OCI-LY3 (cell line): ENCODE measurements at regions not wholly inside any gene's neighbourhood (a gene's known extent, or its start where the extent isn't known, plus 50 kb on each side); places are given as distances from the start of the nearest gene placed in this dataset.
"Not testable (repeated sequence)": the region's sequence is repeated elsewhere in the genome, so short reads cannot be mapped to it uniquely, and the experiment has no call there.

Source experiments
- H2AFZ ChIP-seq: fragments of 200-600, 300-600 bp; shearing (Covaris generic); 2 replicates; pipeline ENCODE4 v1.6.0; 2014; ENCODE audit warnings: antibody characterized with exemption, low read depth, low read length
- H3K27ac ChIP-seq: fragments of 200-600, 300-600 bp; sonication (generic); 2 replicates; pipeline ENCODE4 v1.5.1; 2014; ENCODE audit warnings: mild to moderate bottlenecking, low read length, moderate library complexity, mixed read lengths
- H3K27me3 ChIP-seq: fragments of 200-600, 300-600 bp; sonication (generic); 2 replicates; pipeline ENCODE4 v1.6.1; 2014; ENCODE audit warnings: low read depth, low read length, mixed read lengths
- H3K36me3 ChIP-seq: fragments of 200-600, 300-600 bp; sonication (generic); replicated peaks from 2 replicates; pipeline ENCODE3; 2014; ENCODE audit warnings: low read depth, low read length, mixed read lengths
- H3K4me1 ChIP-seq: fragments of 300-600, 200-600 bp; sonication (generic); 2 replicates; pipeline ENCODE4 v1.6.1; 2014; ENCODE audit warnings: low read length, mixed read lengths
- H3K4me2 ChIP-seq: fragments of 200-600, 300-600 bp; sonication (generic); 2 replicates; pipeline ENCODE4 v1.6.1; 2014; ENCODE audit warnings: low read length, mixed read lengths
- H3K4me3 ChIP-seq: fragments of 300-600, 200-600 bp; sonication (generic); 2 replicates; pipeline ENCODE4 v1.5.1; 2014; ENCODE audit warnings: antibody characterized with exemption, mild to moderate bottlenecking, low read length, moderate library complexity
- H3K79me2 ChIP-seq: fragments of 300-600, 200-600 bp; shearing (Covaris generic); 2 replicates; pipeline ENCODE4 v1.6.1; 2014; ENCODE audit warnings: mild to moderate bottlenecking, low read length, mixed read lengths
- H3K9ac ChIP-seq: fragments of 300-600, 200-600 bp; shearing (Covaris generic); 2 replicates; pipeline ENCODE4 v1.6.0; 2014; ENCODE audit warnings: mild to moderate bottlenecking, low read length, moderate library complexity
- H3K9me3 ChIP-seq: fragments of 200-600, 300-600 bp; shearing (Covaris generic); 2 replicates; pipeline ENCODE4 v1.6.1; 2014; ENCODE audit warnings: low read length, mixed read lengths; ENCODE audit not compliant: insufficient read depth
- H4K20me1 ChIP-seq: fragments of 200-600, 300-600 bp; sonication (generic); 2 replicates; pipeline ENCODE4 v1.6.1; 2016; ENCODE audit warnings: low read length, mixed read lengths; ENCODE audit not compliant: insufficient read depth
- EZH2phosphoT487 ChIP-seq: fragments of 200-600 bp; shearing (Covaris generic); IDR thresholded peaks from 2 replicates; pipeline ENCODE4 v1.6.1; 2018; ENCODE audit warnings: antibody characterized with exemption, mixed run types, low read depth
- TF ChIP-seq, protein P1 (sequence below): fragments of 200-600, 300-600 bp; sonication (generic); IDR thresholded peaks from 2 replicates; pipeline ENCODE4 v1.5.1; 2014; ENCODE audit warnings: antibody characterized with exemption, low read length, low read depth

DNA sequence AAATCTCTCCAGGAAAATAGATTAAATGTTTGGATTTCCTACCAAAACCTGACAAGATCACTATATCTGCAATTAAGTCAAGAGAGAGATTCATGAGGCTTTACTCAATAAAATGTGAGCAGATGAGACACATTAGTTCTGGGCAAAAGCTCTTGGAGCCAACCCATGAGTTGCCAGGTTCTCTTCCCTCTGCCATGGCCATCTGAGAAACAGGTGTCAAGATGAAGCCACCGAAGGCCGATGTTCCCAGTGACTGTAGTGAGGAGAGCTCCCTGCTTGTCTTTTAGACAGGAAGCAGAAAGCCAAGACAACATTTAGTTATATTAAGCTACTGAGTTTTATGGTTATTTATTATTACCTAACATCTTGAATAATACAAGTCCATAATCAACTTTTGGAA lies 1068.7 kb downstream of the STPG2 start:
- no peak for TF ChIP-seq EZH2phosphoT487
- TF ChIP-seq, protein P1, sequence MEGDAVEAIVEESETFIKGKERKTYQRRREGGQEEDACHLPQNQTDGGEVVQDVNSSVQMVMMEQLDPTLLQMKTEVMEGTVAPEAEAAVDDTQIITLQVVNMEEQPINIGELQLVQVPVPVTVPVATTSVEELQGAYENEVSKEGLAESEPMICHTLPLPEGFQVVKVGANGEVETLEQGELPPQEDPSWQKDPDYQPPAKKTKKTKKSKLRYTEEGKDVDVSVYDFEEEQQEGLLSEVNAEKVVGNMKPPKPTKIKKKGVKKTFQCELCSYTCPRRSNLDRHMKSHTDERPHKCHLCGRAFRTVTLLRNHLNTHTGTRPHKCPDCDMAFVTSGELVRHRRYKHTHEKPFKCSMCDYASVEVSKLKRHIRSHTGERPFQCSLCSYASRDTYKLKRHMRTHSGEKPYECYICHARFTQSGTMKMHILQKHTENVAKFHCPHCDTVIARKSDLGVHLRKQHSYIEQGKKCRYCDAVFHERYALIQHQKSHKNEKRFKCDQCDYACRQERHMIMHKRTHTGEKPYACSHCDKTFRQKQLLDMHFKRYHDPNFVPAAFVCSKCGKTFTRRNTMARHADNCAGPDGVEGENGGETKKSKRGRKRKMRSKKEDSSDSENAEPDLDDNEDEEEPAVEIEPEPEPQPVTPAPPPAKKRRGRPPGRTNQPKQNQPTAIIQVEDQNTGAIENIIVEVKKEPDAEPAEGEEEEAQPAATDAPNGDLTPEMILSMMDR, result no peak
- Histone ChIP-seq H3K4me1 (no peaks in the 10 kb centered on the region), H3K36me3 (no peaks in the 10 kb centered on the region), H3K27ac (no peak overlapping the region), H2AFZ (no peak overlapping the region), H4K20me1 (no peaks in the 10 kb centered on the region), H3K4me3 (no peak overlapping the region), H3K9me3 (no peaks in the 10 kb centered on the region), H3K9ac (no peak overlapping the region), H3K79me2 (no peaks in the 10 kb centered on the region), H3K27me3 (no peaks in the 10 kb centered on the region), H3K4me2 (no peak overlapping the region)

DNA sequence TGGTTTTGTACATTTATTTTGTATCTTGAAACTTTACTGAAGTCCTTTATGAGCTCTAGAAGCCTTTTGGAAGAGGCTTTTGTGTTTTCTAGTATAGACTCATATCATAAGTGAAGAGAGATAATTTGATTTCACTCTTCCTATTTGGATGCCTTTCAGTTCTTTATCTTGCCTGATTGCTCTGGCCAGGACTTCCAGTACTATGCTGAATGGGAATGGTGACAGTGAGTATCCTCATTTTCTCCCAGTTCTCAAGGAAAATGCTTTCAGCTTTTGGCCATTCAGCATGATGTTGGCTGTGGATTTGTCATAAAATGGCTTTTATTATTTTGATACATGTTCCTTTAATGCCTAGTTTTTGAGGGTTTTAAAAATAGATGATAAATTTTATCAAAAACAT lies 1061.3 kb downstream of the STPG2 start:
- no peaks in the 10 kb centered on the region for H3K4me1 ChIP-seq
- no peak overlapping the region for H3K4me2 ChIP-seq
- H2AFZ ChIP-seq, result no peak overlapping the region
- no peaks in the 10 kb centered on the region for H4K20me1 ChIP-seq
- H3K4me3 ChIP-seq, result no peak overlapping the region
- no peak overlapping the region for H3K27ac ChIP-seq
- H3K79me2 ChIP-seq, result no peaks in the 10 kb centered on the region
- H3K36me3 ChIP-seq, result no peaks in the 10 kb centered on the region
- no peaks in the 10 kb centered on the region for H3K27me3 ChIP-seq
- H3K9me3 ChIP-seq, result no peaks in the 10 kb centered on the region
- TF ChIP-seq, protein P1, result no peak
- no peak for TF ChIP-seq EZH2phosphoT487
- H3K9ac ChIP-seq, result no peak overlapping the region

DNA sequence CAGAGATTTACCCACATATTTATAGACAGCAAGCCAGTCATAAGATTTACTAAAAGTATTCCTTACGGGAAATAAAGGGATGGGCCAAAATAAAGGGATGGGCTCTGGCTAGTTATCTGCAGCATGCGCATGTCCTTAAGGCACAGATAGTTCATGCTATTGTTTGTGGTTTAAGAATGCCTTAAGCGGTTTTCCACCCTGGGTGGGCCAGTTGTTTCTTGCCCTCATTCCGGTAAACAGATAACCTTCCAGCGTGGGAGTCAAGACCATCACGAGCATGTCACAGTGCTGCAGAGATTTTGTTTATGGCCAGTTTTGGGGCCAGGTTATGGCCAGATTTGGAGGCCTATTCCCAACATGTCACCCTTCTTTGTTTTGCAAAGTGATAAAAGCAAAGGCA lies 1046.2 kb downstream of the STPG2 start:
- not testable (repeated sequence) for H2AFZ ChIP-seq, H3K9ac ChIP-seq, H3K4me2 ChIP-seq, H3K79me2 ChIP-seq, H3K4me1 ChIP-seq, H3K27me3 ChIP-seq, H4K20me1 ChIP-seq, H3K4me3 ChIP-seq, H3K36me3 ChIP-seq, H3K9me3 ChIP-seq, H3K27ac ChIP-seq

DNA sequence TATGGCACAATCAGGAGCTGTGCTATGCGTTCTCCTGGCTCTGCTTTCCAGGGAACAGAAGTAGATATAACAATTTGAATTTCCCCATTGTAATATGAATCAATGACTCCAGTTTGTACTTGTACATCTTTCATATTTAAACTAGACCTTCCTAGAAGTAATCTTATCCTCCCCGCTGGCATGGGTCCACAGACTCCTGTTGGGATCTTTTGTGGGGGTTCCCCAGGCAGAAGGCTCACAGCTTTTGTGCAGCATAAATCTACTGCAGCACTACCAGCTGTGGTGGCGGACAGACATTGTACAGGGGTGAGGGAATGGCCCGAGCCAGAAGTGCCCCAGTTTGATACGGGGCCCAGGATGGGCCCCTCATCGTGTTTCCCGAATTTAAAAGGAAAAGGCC lies 1042.1 kb downstream of the STPG2 start:
- not testable (repeated sequence) for H2AFZ ChIP-seq, H3K9me3 ChIP-seq, H3K27me3 ChIP-seq, H3K4me1 ChIP-seq, H3K36me3 ChIP-seq, H4K20me1 ChIP-seq, H3K4me2 ChIP-seq, H3K27ac ChIP-seq, H3K9ac ChIP-seq, H3K4me3 ChIP-seq, H3K79me2 ChIP-seq

DNA sequence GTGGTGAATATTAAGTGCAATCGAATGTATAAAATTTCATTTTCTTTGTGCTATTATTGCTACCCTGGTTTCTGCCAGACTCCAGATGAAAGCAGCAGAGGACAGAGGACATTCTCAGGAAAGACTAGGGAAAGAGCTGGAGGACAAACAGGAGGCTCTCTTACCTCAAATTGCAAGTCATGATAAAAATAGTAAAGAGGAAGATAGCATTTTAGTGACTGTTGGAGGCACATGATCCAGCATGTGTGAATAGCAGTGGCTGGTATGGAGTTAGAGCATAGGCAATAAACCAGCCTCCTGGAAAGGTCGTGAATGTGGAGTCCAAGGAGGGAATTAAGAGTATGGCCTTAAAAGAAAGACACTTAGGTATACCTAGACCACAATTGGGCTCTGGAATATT lies 1040.0 kb downstream of the STPG2 start:
- Histone ChIP-seq H3K79me2 (no peaks in the 10 kb centered on the region), H3K9ac (no peak overlapping the region), H3K27ac (no peak overlapping the region), H3K9me3 (no peaks in the 10 kb centered on the region), H3K4me3 (no peak overlapping the region), H3K36me3 (no peaks in the 10 kb centered on the region), H3K27me3 (no peaks in the 10 kb centered on the region), H2AFZ (no peak overlapping the region), H4K20me1 (no peaks in the 10 kb centered on the region), H3K4me1 (no peaks in the 10 kb centered on the region), H3K4me2 (no peak overlapping the region)
- TF ChIP-seq, protein P1, result no peak
- TF ChIP-seq EZH2phosphoT487, result no peak
